SK-N-SH (cell line): ENCODE measurements at regions not wholly inside any gene's neighbourhood (a gene's known extent, or its start where the extent isn't known, plus 50 kb on each side); places are given as distances from the start of the nearest gene placed in this dataset.

ENCODE experiments used
- CTCF ChIA-PET: fragments of 300-600, 350-600 bp; formaldehyde crosslinking; extraction: SDS; loops from one replicate; lab custom pipeline; 2021; lab: Yijun Ruan, JAX
- POLR2A ChIA-PET: fragments of 350-600 bp; sonication (Branson Sonifier 250); formaldehyde crosslinking; extraction: SDS; loops from one replicate; lab custom pipeline; 2020; ENCODE audit warnings: antibody characterized with exemption, inconsistent platforms; lab: Yijun Ruan, JAX
- DNase-seq: peaks from one replicate; pipeline ENCODE4 v3.0.0; 2012
- H2AFZ ChIP-seq: fragments of 200-600 bp; sonication (generic); 2 replicates; pipeline ENCODE4 v1.8.1; 2016; ENCODE audit warnings: antibody characterized with exemption, mild to moderate bottlenecking, low read depth
- H3F3A ChIP-seq: fragments of 200-600 bp; sonication (generic); replicated peaks from 2 replicates; pipeline ENCODE3; 2016; ENCODE audit warnings: antibody characterized with exemption, mild to moderate bottlenecking; ENCODE audit not compliant: insufficient read depth
- H3K27ac ChIP-seq, 2 experiments: fragments of 200-500 bp in 1 of 2; fragments of 200-600 bp in 1 of 2; sonication (Bioruptor generic) in 1 of 2; sonication (generic), shearing (Covaris generic) in 1 of 2; 2 replicates each; pipeline versions ENCODE4 v1.5.1 to v1.6.1; 2014 to 2016; ENCODE audit warnings: low read depth in 2 of 2, inconsistent platforms in 1 of 2, low read length in 1 of 2, mild to moderate bottlenecking in 1 of 2, mixed read lengths in 1 of 2
- H3K27me3 ChIP-seq: fragments of 200-600 bp; sonication (generic), shearing (Covaris generic); 2 replicates; pipeline ENCODE4 v1.6.1; 2016; ENCODE audit warnings: mixed run types; ENCODE audit not compliant: insufficient read depth
- H3K36me3 ChIP-seq, 2 experiments: fragments of 200-500 bp in 1 of 2; fragments of 200-600 bp in 1 of 2; sonication (Bioruptor generic) in 1 of 2; sonication (generic) in 1 of 2; replicated peaks in 1 of 2; 2 replicates each; pipeline versions ENCODE3 to v1.5.1; 2014 to 2016; ENCODE audit warnings: low read length in 1 of 2, mild to moderate bottlenecking in 1 of 2; ENCODE audit not compliant: insufficient read depth in 2 of 2, control insufficient read depth in 1 of 2
- H3K4me1 ChIP-seq, 2 experiments: fragments of 200-500 bp in 1 of 2; fragments of 200-600 bp in 1 of 2; sonication (Bioruptor generic) in 1 of 2; sonication (generic), shearing (Covaris generic) in 1 of 2; 2 replicates each; pipeline versions ENCODE4 v1.5.1 to v1.6.1; 2014 to 2016; ENCODE audit warnings: low read depth in 1 of 2, low read length in 1 of 2, mixed run types in 1 of 2; ENCODE audit not compliant: insufficient read depth in 2 of 2, control insufficient read depth in 1 of 2
- H3K4me2 ChIP-seq: fragments of 200-600 bp; sonication (generic), shearing (Covaris generic); 2 replicates; pipeline ENCODE4 v1.6.1; 2017; ENCODE audit warnings: mixed run types
- H3K4me3 ChIP-seq, 2 experiments: fragments of 200-500 bp in 1 of 2; fragments of 200-600 bp in 1 of 2; sonication (Bioruptor generic) in 1 of 2; sonication (generic), shearing (Covaris generic) in 1 of 2; 2 replicates each; pipeline versions ENCODE4 v1.5.1 to v1.8.1; 2014 to 2016; ENCODE audit warnings: low read depth in 2 of 2, inconsistent platforms in 1 of 2, low read length in 1 of 2, mild to moderate bottlenecking in 1 of 2, mixed read lengths in 1 of 2, moderate library complexity in 1 of 2
- H3K79me2 ChIP-seq: fragments of 200-600 bp; sonication (generic); 2 replicates; pipeline ENCODE4 v1.8.1; 2017; ENCODE audit warnings: mild to moderate bottlenecking; ENCODE audit not compliant: insufficient read depth
- H3K9ac ChIP-seq: fragments of 200-600 bp; sonication (generic); 2 replicates; pipeline ENCODE4 v1.6.1; 2017; ENCODE audit warnings: mixed run types
- H3K9me2 ChIP-seq: fragments of 200-600 bp; sonication (generic); 2 replicates; pipeline ENCODE4 v1.6.1; 2017; ENCODE audit warnings: mixed run types
- H3K9me3 ChIP-seq: fragments of 200-600 bp; sonication (generic); 2 replicates; pipeline ENCODE4 v1.6.1; 2017; ENCODE audit warnings: mixed run types, mild to moderate bottlenecking, moderate library complexity
- H4K20me1 ChIP-seq: fragments of 200-600 bp; sonication (generic); 2 replicates; pipeline ENCODE4 v1.6.1; 2017; ENCODE audit warnings: mild to moderate bottlenecking, mixed run types; ENCODE audit not compliant: insufficient read depth
- CHD2 ChIP-seq: fragments of 150-350 bp; IDR thresholded peaks from 2 replicates; pipeline ENCODE4 v1.6.1; 2018; ENCODE audit warnings: low read length; ENCODE audit not compliant: partially characterized antibody
- CTCF ChIP-seq: fragments of 200-600 bp; sonication (generic); IDR thresholded peaks from 2 replicates; pipeline ENCODE4 v1.6.1; 2017; ENCODE audit warnings: antibody characterized with exemption, mild to moderate bottlenecking, moderate library complexity
- FOSL2 ChIP-seq: IDR thresholded peaks from 2 replicates; pipeline ENCODE4 v1.4.0; 2012; ENCODE audit warnings: low read depth, mild to moderate bottlenecking, moderate library complexity, borderline replicate concordance
- FOXM1 ChIP-seq: IDR thresholded peaks from 2 replicates; pipeline ENCODE4 v1.4.0; 2012; ENCODE audit warnings: low read depth, mild to moderate bottlenecking
- GATA2 ChIP-seq: sonication (generic); formaldehyde crosslinking; IDR thresholded peaks from 2 replicates; pipeline ENCODE4 v1.5.0; 2020; ENCODE audit warnings: mild to moderate bottlenecking, missing genetic modification reagents
- JUND ChIP-seq: IDR thresholded peaks from 2 replicates; pipeline ENCODE4 v1.4.0; 2012
- MAX ChIP-seq: IDR thresholded peaks from 2 replicates; pipeline ENCODE4 v1.4.0; 2012; ENCODE audit warnings: low read depth
- MXI1 ChIP-seq: IDR thresholded peaks from 2 replicates; pipeline ENCODE4 v1.6.1; 2012; ENCODE audit warnings: mild to moderate bottlenecking, low read depth, low read length, improper control_type of control experiment
- NFIC ChIP-seq: IDR thresholded peaks from 2 replicates; pipeline ENCODE4 v1.4.0; 2012; ENCODE audit warnings: borderline replicate concordance
- POLR2AphosphoS5 ChIP-seq: IDR thresholded peaks from 2 replicates; pipeline ENCODE4 v1.6.1; 2012; ENCODE audit warnings: low read depth, low read length
- RFX5 ChIP-seq: IDR thresholded peaks from 2 replicates; pipeline ENCODE4 v1.6.1; 2012; ENCODE audit warnings: mild to moderate bottlenecking, improper control_type of control experiment, low read length
- SIN3A ChIP-seq: IDR thresholded peaks from 2 replicates; pipeline ENCODE4 v1.6.1; 2012; ENCODE audit warnings: low read depth, mild to moderate bottlenecking, low read length, moderate library complexity, borderline replicate concordance
- TEAD4 ChIP-seq: IDR thresholded peaks from 2 replicates; pipeline ENCODE4 v1.4.0; 2012; ENCODE audit warnings: mild to moderate bottlenecking, borderline replicate concordance; ENCODE audit not compliant: insufficient read depth
- ZBTB33 ChIP-seq: IDR thresholded peaks from 2 replicates; pipeline ENCODE4 v1.4.0; 2012; ENCODE audit warnings: low read depth, borderline replicate concordance
- WGBS: methylation state at CpG from one replicate; pipeline ENCODE4 v1.1.6; 2017; ENCODE audit warnings: low lambda C conversion rate; 5-methylcytosine and 5-hydroxymethylcytosine counted together
- TF ChIP-seq, protein P1 (sequence below): fragments of 150-350 bp; IDR thresholded peaks from 2 replicates; pipeline ENCODE4 v1.6.1; 2016; ENCODE audit warnings: mild to moderate bottlenecking, low read depth, low read length
- TF ChIP-seq, protein P2 (sequence below): IDR thresholded peaks from 2 replicates; pipeline ENCODE4; 2012
- TF ChIP-seq, protein P3 (sequence below): IDR thresholded peaks from 2 replicates; pipeline ENCODE4 v1.6.1; 2012; ENCODE audit warnings: mild to moderate bottlenecking, low read depth, low read length, moderate library complexity

GRCh38 chr12:93981411-93981810 lies 167.0 kb upstream of the PLXNC1 start:
- H3K9me3 ChIP-seq = no peaks in the 10 kb centered on the region
- H3K79me2 ChIP-seq = no peaks in the 10 kb centered on the region
- H3K9me2 ChIP-seq = no peaks in the 10 kb centered on the region
- H3K4me1 ChIP-seq = no peaks in the 10 kb centered on the region; a peak in 1 of 4 replicates
- H2AFZ ChIP-seq = no peak overlapping the region
- no peak for DNase-seq
- no peaks in the 10 kb centered on the region for H3K36me3 ChIP-seq
- 67% methylated on average over 2 of the region's 2 CpGs for WGBS
- no peak overlapping the region for H3K9ac ChIP-seq
- no peaks in the 10 kb centered on the region for H3K27me3 ChIP-seq
- POLR2A ChIA-PET = no interaction called here
- no peak overlapping the region for H3K4me3 ChIP-seq
- no peaks in the 10 kb centered on the region for H4K20me1 ChIP-seq
- H3K4me2 ChIP-seq = no peak overlapping the region
- H3F3A ChIP-seq = no peaks in the 10 kb centered on the region
- CTCF ChIA-PET = interaction anchor here (3.3 to 4.6 kb wide), 2 partner anchors 120 to 413 kb away, joined by 17 to 29 read pairs; no protein-coding TSS in a partner anchor
- TF ChIP-seq FOXM1 = no peak
- TF ChIP-seq, protein P1, sequence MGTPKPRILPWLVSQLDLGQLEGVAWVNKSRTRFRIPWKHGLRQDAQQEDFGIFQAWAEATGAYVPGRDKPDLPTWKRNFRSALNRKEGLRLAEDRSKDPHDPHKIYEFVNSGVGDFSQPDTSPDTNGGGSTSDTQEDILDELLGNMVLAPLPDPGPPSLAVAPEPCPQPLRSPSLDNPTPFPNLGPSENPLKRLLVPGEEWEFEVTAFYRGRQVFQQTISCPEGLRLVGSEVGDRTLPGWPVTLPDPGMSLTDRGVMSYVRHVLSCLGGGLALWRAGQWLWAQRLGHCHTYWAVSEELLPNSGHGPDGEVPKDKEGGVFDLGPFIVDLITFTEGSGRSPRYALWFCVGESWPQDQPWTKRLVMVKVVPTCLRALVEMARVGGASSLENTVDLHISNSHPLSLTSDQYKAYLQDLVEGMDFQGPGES = no peak
- TF ChIP-seq JUND = no peak
- no peak overlapping the region for H3K27ac ChIP-seq

GRCh38 chr12:93982771-93983315 lies 165.5 kb upstream of the PLXNC1 start:
- Histone ChIP-seq H2AFZ (no peak overlapping the region), H3K79me2 (no peaks in the 10 kb centered on the region), H3K4me2 (no peak overlapping the region), H3K9ac (no peak overlapping the region), H3K27ac (no peak overlapping the region), H3F3A (no peaks in the 10 kb centered on the region), H3K9me3 (no peaks in the 10 kb centered on the region), H3K36me3 (no peaks in the 10 kb centered on the region), H3K9me2 (no peaks in the 10 kb centered on the region), H3K27me3 (no peaks in the 10 kb centered on the region), H3K4me3 (no peak overlapping the region), H3K4me1 (no peaks in the 10 kb centered on the region; a peak in 1 of 4 replicates), H4K20me1 (no peaks in the 10 kb centered on the region)
- peak; percentile 49; the same call in 1 of the 2 replicates for TF ChIP-seq FOSL2
- TF ChIP-seq RFX5 = no peak
- TF ChIP-seq NFIC = no peak
- TF ChIP-seq, protein P2, sequence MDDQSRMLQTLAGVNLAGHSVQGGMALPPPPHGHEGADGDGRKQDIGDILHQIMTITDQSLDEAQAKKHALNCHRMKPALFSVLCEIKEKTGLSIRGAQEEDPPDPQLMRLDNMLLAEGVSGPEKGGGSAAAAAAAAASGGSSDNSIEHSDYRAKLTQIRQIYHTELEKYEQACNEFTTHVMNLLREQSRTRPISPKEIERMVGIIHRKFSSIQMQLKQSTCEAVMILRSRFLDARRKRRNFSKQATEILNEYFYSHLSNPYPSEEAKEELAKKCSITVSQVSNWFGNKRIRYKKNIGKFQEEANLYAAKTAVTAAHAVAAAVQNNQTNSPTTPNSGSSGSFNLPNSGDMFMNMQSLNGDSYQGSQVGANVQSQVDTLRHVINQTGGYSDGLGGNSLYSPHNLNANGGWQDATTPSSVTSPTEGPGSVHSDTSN = no peak
- no peak for TF ChIP-seq ZBTB33
- no peak for TF ChIP-seq GATA2 (CRISPR knock-in tag)
- no peak for TF ChIP-seq SIN3A
- TF ChIP-seq CTCF = no peak
- no peak for TF ChIP-seq TEAD4
- TF ChIP-seq CHD2 = no peak
- no peak for TF ChIP-seq JUND
- no peak for TF ChIP-seq POLR2AphosphoS5
- TF ChIP-seq MAX = 0 out of 2 replicates have a peak, but pooled peaks have one; percentile 17
- TF ChIP-seq, protein P3, sequence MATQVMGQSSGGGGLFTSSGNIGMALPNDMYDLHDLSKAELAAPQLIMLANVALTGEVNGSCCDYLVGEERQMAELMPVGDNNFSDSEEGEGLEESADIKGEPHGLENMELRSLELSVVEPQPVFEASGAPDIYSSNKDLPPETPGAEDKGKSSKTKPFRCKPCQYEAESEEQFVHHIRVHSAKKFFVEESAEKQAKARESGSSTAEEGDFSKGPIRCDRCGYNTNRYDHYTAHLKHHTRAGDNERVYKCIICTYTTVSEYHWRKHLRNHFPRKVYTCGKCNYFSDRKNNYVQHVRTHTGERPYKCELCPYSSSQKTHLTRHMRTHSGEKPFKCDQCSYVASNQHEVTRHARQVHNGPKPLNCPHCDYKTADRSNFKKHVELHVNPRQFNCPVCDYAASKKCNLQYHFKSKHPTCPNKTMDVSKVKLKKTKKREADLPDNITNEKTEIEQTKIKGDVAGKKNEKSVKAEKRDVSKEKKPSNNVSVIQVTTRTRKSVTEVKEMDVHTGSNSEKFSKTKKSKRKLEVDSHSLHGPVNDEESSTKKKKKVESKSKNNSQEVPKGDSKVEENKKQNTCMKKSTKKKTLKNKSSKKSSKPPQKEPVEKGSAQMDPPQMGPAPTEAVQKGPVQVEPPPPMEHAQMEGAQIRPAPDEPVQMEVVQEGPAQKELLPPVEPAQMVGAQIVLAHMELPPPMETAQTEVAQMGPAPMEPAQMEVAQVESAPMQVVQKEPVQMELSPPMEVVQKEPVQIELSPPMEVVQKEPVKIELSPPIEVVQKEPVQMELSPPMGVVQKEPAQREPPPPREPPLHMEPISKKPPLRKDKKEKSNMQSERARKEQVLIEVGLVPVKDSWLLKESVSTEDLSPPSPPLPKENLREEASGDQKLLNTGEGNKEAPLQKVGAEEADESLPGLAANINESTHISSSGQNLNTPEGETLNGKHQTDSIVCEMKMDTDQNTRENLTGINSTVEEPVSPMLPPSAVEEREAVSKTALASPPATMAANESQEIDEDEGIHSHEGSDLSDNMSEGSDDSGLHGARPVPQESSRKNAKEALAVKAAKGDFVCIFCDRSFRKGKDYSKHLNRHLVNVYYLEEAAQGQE = no peak
- TF ChIP-seq MXI1 = no peak
- POLR2A ChIA-PET = no interaction called here
- DNase-seq = no peak
- CTCF ChIA-PET = interaction anchor here (0.9 to 4.6 kb wide), 4 partner anchors 64 to 480 kb away, joined by 3 to 29 read pairs (median 4); no protein-coding TSS in a partner anchor
- WGBS = 62% methylated on average over 9 of the region's 9 CpGs
